A549 (cell line): ENCODE measurements at regions not wholly inside any gene's neighbourhood (a gene's known extent, or its start where the extent isn't known, plus 50 kb on each side); places are given as distances from the start of the nearest gene placed in this dataset.

Source experiments
- PHF8 ChIP-seq: fragments of 200-600 bp; sonication (generic); IDR thresholded peaks from 2 replicates; pipeline ENCODE4 v1.6.1; 2016; ENCODE audit warnings: low read depth, mild to moderate bottlenecking, antibody characterized with exemption, moderate library complexity, borderline replicate concordance
- RAD21 ChIP-seq, 2 experiments: fragments of >200 bp in 1 of 2; sonication (Bioruptor Twin) in 1 of 2; formaldehyde crosslinking in 1 of 2; IDR thresholded peaks in 1 of 2; conservative IDR thresholded peaks in 1 of 2; 2 replicates in 1 of 2; 3 replicates in 1 of 2; pipeline ENCODE4 v1.6.1; 2012 to 2018; ENCODE audit warnings: inconsistent platforms in 1 of 2
- TF ChIP-seq, protein P1 (sequence below): IDR thresholded peaks from 2 replicates; pipeline ENCODE4 v1.6.1; 2012

GRCh38 chr5:163915481-163915961 lies 410.1 kb downstream of the MAT2B start:
- TF ChIP-seq RAD21 (conservative IDR thresholded peaks at IDR 0.05 in 1 of 2, IDR thresholded peaks at IDR 0.05 in 1 of 2): no peak
- TF ChIP-seq PHF8: no peak
- TF ChIP-seq, protein P1, sequence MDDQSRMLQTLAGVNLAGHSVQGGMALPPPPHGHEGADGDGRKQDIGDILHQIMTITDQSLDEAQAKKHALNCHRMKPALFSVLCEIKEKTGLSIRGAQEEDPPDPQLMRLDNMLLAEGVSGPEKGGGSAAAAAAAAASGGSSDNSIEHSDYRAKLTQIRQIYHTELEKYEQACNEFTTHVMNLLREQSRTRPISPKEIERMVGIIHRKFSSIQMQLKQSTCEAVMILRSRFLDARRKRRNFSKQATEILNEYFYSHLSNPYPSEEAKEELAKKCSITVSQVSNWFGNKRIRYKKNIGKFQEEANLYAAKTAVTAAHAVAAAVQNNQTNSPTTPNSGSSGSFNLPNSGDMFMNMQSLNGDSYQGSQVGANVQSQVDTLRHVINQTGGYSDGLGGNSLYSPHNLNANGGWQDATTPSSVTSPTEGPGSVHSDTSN: no peak
